Stimulated activated CD4-positive, alpha-beta T cell treated with anti-CD3 and anti-CD28 coated beads, Interleukin-1b, Interleukin-23, amount 100 ng/mL, for 24 hours (primary cell): ENCODE measurements at regions not wholly inside any gene's neighbourhood (a gene's known extent, or its start where the extent isn't known, plus 50 kb on each side); places are given as distances from the start of the nearest gene placed in this dataset.
"Not testable (repeated sequence)": the region's sequence is repeated elsewhere in the genome, so short reads cannot be mapped to it uniquely, and the experiment has no call there.

ENCODE experiments used
- DNase-seq, 4 experiments: peaks; one replicate each; pipeline ENCODE4 v3.0.0-alpha.2; 2020; ENCODE audit warnings: low read depth in 4 of 4, low spot score in 1 of 4

DNA sequence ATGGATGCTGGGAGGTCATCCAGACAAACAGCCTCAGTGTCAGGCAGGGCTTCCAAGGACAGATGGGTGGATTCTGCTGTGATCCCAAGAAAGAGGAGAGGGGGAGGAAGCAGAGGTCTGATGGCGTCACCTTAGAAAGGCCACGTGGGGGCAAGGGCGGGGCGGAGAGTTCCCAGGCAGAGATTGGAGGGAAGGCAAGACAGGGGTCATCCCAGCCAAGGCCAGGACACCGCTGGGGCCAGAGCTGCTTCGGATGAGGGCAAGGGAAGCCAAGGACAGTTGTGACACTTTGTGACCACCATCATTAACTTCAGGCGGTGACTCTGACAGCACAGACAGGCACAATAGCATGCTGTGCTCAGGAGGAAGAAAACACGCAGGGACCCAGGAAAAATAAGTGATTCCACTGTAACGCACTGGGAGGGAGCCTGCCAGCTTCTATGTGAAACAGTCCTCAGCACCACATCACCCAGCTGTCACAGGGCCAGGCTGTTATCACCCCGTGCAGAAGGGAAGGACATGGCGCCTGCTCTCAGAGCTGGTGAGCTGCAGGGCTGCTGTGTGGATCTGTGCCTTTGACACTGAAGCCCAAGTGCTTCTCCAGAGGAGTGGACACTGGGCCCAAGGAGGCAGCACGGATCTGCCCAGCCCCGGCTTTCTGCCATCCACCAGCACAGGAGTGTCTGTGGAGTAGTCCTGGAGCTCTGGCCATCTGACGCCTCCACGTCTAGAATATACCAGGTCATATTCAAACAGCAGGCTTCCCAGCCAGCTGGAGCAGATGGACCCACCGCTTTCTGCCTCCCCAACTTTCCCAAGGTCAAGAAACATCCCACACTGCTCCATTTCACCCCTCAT, 204.1 kb downstream of the NDUFA10 start:
- DNase-seq: no peak

GRCh38 chr2:239819974-239820555, 205.1 kb downstream of the NDUFA10 start:
- DNase-seq: no peak

DNA sequence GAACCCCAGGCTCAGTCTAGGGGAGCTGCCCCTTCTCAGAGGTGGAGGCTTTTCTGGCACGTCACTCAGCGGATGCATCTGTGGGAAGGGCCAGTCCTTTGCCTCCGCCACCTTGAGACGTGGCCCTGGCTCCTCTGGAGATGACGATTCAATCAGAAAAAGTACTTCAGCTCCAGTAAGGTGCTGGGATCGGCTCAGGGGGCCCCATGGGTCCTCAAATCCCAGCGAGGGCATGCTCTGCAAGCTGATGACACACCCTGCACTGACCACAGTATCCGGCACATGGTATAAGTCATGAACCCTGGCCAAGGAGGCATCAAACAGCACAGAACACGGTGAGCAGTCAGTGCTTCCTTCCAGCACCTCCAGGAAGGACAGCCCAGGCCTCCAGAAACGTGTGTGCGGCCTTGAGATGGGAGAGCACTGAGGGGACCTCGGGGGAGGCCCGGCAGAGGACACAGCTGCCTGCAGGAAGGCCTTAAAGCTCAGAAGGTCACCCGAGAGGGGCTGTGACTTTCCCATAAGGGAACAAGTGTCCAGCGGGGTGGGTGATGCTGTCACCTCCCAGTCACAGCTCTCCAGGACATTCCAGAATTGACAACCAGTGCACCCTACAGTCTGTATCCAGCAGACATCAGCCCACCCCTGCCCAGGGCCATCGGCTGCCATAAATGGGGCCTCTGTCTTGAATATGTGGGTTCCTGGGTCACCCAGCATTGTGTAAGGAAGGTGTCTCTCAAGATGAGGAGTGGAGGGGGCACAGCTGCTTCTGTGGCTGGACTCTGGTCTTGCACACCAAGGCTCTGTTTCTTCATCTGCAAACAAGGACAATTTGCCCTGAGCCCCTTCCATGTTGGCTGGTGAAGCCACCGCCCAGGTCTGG, 205.8 kb downstream of the NDUFA10 start:
- no peak for DNase-seq

DNA sequence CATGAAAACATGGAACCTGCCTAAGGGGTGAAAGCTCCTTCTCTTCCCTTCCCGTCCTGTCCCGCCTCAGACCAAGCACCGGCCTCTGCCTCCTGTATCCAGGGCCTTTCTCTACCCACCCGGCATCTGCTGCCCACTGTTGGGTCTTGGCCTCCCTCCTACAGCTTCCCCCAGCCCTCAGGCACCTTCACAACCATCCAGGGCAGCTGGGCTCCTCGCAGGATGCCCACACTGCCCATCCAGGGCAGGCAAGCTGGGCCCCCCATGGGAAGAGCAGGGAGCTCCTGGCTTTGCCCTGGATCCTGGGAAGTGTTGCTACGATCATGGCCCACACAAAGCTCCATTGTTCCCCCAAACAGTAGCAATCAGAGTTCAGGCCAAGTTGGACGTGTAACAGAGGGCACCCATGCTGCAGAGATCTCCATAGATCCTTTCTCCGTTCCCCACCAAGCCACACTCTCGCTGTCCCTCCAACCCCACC, 206.6 kb downstream of the NDUFA10 start:
- DNase-seq: no peak

- no peak for DNase-seq
Observed at GRCh38 chr2:239818086-239818485, 207.1 kb downstream of the NDUFA10 start.

DNA sequence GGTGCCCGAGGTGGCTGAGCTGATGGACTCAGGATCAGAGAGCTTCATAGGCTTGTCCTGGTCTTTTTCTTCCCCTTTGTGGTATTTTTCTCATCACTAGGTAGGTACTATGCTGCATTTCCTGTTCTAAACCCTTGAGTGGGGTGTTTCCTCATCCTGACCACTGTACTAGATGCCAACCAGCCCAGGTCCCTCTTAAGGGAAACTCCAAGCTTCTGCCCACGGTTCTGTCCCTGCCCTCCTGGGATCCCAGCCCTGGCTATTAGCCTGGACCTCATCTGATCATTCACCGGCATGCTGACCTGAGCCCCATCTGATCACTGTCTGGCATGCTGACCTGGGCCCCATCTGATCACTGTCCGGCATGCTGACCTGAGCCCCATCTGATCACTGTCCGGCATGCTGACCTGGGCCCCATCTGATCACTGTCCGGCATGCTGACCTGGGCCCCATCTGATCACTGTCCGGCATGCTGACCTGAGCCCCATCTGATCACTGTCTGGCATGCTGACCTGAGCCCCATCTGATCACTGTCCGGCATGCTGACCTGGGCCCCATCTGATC, 207.6 kb downstream of the NDUFA10 start:
- DNase-seq: not testable (repeated sequence)

GRCh38 chr2:239816576-239817467, 208.3 kb downstream of the NDUFA10 start:
- no peak for DNase-seq

DNA sequence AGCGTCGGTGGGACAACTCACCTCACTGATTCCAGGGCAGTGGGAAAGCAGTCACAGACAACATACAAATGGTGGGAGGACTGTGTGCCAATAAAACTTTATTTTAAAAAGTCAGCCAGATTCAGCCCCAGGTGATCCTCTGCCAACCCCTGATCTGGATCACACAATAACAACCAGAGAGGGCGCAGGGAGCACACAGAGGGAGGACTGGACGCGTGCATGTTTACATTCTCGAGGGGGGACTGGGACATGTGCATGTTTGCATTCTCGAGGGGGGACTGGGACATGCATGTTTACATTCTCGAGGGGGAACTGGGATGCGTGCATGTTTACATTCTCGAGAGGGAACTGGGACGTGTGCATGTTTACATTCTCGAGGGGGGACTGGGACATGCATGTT, 209.5 kb downstream of the NDUFA10 start:
- no peak for DNase-seq

DNA sequence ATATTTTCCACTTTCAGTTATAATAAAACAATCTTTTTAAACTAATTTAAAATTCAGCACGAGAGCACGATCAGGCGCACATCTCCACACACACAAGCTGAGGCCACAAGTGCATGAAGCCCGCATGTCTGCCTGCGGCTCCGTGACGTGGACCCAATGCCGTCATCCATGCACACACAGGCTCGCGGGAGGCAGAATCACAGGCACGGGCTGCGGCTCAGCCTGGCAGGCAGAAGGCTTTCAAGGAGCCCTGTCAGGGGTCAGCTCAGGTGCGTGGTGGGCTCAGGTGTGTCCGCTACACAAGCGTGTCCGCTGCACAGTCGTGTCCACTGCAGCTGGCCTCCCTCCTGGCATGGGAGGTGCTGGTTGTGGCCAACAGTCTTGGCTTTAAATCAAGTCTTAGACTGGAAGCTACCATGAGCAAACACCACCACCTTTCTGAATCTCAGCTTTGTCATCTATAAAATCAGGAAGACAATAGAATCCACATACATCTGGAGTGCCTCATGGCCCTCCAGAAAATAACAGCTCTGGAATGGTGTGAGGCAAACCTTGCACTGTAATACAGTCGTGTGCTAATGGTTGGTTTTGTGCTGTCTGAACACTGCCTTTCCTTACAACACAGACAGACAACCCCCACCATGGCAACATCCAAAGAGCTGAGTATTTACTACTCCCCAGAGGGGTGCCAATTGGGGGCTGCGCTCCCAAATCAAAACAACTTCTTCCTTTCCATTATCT, 210.1 kb downstream of the NDUFA10 start:
- no peak for DNase-seq

GRCh38 chr2:239814116-239814860, 210.9 kb downstream of the NDUFA10 start:
- DNase-seq: no peak

GRCh38 chr2:239813261-239814115, 211.7 kb downstream of the NDUFA10 start:
- no peak for DNase-seq

DNA sequence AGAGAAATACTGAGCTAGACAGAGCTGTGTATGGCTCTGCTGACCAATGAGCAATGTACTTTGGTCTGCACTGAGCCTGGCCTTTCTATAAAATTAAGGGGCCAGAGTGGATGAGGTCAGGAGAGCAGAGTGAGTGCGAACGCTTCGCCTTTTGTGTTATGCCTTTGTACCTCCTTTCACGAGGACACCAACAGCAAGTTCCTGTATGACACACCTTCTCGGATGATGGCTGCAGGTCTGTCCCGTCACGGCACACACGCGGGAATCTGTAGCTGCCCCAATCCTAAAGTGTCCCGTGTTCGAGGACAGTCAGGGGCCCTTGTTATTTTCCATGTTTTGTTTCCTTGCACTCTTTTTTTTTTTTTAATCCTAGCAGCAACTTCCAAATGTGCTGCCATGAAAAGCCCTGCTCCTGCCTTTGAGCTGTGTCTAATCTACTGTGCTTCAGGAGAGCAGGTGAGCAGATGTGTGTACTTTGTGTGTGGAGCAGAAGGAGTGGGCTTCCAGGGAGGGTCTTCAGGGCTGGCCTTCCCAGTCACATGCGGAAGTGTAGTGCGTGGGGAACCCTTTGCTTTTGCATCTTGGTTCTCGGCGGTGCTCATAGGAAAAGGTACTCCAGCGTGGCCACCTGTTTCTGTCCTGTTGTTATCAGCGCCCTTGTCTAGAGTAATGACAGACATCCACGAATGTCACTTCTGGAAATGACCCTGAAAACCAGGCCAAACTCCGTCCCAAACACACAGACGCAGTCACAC, 213.2 kb downstream of the NDUFA10 start:
- DNase-seq: no peak

- DNase-seq: no peak
Observed at GRCh38 chr2:239811111-239811781, 213.9 kb downstream of the NDUFA10 start.

DNA sequence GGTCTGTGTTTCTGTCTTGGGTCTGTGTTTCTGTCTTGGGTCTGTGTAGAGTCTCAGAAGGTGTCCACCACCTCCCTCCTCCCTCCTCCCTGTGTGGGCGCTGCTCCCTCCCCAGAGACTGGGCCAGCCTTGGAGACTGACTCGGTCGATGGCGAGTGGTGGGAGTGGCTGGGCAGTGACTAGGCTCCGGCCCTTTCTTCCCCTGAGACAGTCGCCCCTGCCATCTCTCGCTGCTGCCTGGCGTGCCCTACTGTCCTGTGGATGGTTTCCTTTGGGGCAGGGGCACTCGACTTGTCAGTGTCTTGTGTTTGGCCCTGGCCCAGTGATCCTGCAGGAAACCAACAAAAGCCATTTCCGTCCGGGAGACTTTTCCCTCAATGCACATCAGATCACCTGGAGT, 215.8 kb downstream of the NDUFA10 start:
- DNase-seq: no peak

DNA sequence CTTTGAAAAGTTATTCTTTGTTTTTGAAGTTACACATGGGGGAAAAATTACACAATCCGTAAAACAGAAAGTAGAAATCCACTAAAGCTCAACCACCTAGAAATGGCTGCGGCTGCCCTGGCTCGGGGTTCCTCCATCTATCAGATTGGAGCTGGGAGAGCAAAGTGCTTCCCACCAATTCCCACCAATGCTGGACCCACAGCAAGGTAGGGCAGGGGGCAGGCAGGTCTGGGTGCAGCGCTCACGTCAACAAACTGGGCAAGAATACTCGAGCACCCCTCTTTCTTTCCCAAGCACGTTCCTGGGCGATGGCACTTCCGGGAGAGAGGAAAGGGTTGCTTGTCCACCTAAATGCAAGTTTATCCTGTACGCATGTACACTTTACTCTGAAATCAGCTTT, 217.6 kb downstream of the NDUFA10 start:
- no peak for DNase-seq

- DNase-seq: no peak
Observed at GRCh38 chr2:239806758-239807434, 218.2 kb downstream of the NDUFA10 start.
